SK-N-SH treated with all-trans-retinoic acid at 6 μM for 48 hours (cell line): ENCODE measurements at regions not wholly inside any gene's neighbourhood (a gene's known extent, or its start where the extent isn't known, plus 50 kb on each side); places are given as distances from the start of the nearest gene placed in this dataset.
"Not testable (repeated sequence)": the region's sequence is repeated elsewhere in the genome, so short reads cannot be mapped to it uniquely, and the experiment has no call there.

Source experiments
- ATAC-seq: fragments of 200-7000 bp; cut with Tn5 transposase; 3 replicates; pipeline ENCODE4 v1.9.1; 2020; ENCODE audit warnings: mild to moderate bottlenecking, moderate library complexity
- BACH2 ChIP-seq: fragments of 250-450 bp; sonication (Bioruptor Pico); IDR thresholded peaks from 2 replicates; pipeline ENCODE4 v1.9.0; 2021; ENCODE audit warnings: mild to moderate bottlenecking, borderline replicate concordance
- CSDC2 ChIP-seq: fragments of 250-450 bp; sonication (Bioruptor Pico); IDR thresholded peaks from 2 replicates; pipeline ENCODE4 v1.5.0; 2020; ENCODE audit warnings: mild to moderate bottlenecking, moderate library complexity
- GLIS3 ChIP-seq: fragments of 250-450 bp; sonication (Bioruptor Pico); IDR thresholded peaks from 2 replicates; pipeline ENCODE4 v1.5.0; 2020; ENCODE audit warnings: mild to moderate bottlenecking, moderate library complexity
- ISL1 ChIP-seq: fragments of 250-450 bp; sonication (Bioruptor Pico); IDR thresholded peaks from 2 replicates; pipeline ENCODE4 v2.1.2; 2022; ENCODE audit warnings: mild to moderate bottlenecking, moderate library complexity
- OSR1 ChIP-seq: fragments of 250-450 bp; sonication (Bioruptor Pico); IDR thresholded peaks from 2 replicates; pipeline ENCODE4 v1.8.0; 2022; ENCODE audit warnings: moderate library complexity, mild to moderate bottlenecking, inconsistent platforms
- PPARA ChIP-seq: fragments of 250-450 bp; sonication (Bioruptor Pico); IDR thresholded peaks from 2 replicates; pipeline ENCODE4 v1.5.0; 2020; ENCODE audit warnings: mild to moderate bottlenecking, borderline replicate concordance
- SNAI2 ChIP-seq: fragments of 250-450 bp; sonication (Bioruptor Pico); IDR thresholded peaks from 2 replicates; pipeline ENCODE4 v1.5.0; 2020; ENCODE audit warnings: mild to moderate bottlenecking, moderate library complexity
- TCF4 ChIP-seq: fragments of 250-450 bp; sonication (Bioruptor Pico); IDR thresholded peaks from 2 replicates; pipeline ENCODE4 v1.8.0; 2021; ENCODE audit warnings: mild to moderate bottlenecking, moderate library complexity, borderline replicate concordance
- TOX ChIP-seq: fragments of 250-450 bp; sonication (Bioruptor Pico); IDR thresholded peaks from 2 replicates; pipeline ENCODE4 v1.8.0; 2021; ENCODE audit warnings: mild to moderate bottlenecking, moderate library complexity, borderline replicate concordance
- ZC3H10 ChIP-seq: fragments of 250-450 bp; sonication (Bioruptor Pico); IDR thresholded peaks from 2 replicates; pipeline ENCODE4 v1.5.1; 2021; ENCODE audit warnings: mild to moderate bottlenecking, moderate library complexity
- ZFP3 ChIP-seq: fragments of 250-450 bp; sonication (Bioruptor Pico); IDR thresholded peaks from 2 replicates; pipeline ENCODE4 v1.5.0; 2020; ENCODE audit warnings: mild to moderate bottlenecking, moderate library complexity
- ZFP30 ChIP-seq: fragments of 450-650 bp; formaldehyde crosslinking; IDR thresholded peaks from 2 replicates; pipeline ENCODE4 v1.5.0; 2022; ENCODE audit warnings: mild to moderate bottlenecking, moderate library complexity
- ZNF565 ChIP-seq: fragments of 450-650 bp; formaldehyde crosslinking; conservative IDR thresholded peaks from 2 replicates; pipeline ENCODE4 v1.5.0; 2020; ENCODE audit warnings: low read depth, mild to moderate bottlenecking, moderate library complexity
- ZNF70 ChIP-seq: fragments of 450-650 bp; formaldehyde crosslinking; IDR thresholded peaks from 2 replicates; pipeline ENCODE4 v1.5.0; 2020; ENCODE audit warnings: mild to moderate bottlenecking, moderate library complexity
- ZNF8 ChIP-seq: fragments of 450-650 bp; formaldehyde crosslinking; IDR thresholded peaks from 2 replicates; pipeline ENCODE4 v1.5.0; 2020; ENCODE audit warnings: mild to moderate bottlenecking, moderate library complexity
- TF ChIP-seq, protein P1 (sequence below): fragments of 250-450 bp; sonication (Bioruptor Pico); IDR thresholded peaks from 2 replicates; pipeline ENCODE4 v1.8.0; 2020; ENCODE audit warnings: mild to moderate bottlenecking, moderate library complexity, borderline replicate concordance
- TF ChIP-seq, protein P2 (sequence below): fragments of 250-450 bp; sonication (Bioruptor Pico); IDR thresholded peaks from 2 replicates; pipeline ENCODE4 v1.5.1; 2021; ENCODE audit warnings: mild to moderate bottlenecking, moderate library complexity
- TF ChIP-seq, protein P3 (sequence below): fragments of 250-450 bp; sonication (Bioruptor Pico); IDR thresholded peaks from 2 replicates; pipeline ENCODE4 v1.8.0; 2021; ENCODE audit warnings: low read depth, mild to moderate bottlenecking, moderate library complexity, borderline replicate concordance
- TF ChIP-seq, protein P4 (sequence below): fragments of 250-450 bp; sonication (Bioruptor Pico); IDR thresholded peaks from 2 replicates; pipeline ENCODE4 v1.5.1; 2020; ENCODE audit warnings: low read depth, mild to moderate bottlenecking, moderate library complexity

DNA sequence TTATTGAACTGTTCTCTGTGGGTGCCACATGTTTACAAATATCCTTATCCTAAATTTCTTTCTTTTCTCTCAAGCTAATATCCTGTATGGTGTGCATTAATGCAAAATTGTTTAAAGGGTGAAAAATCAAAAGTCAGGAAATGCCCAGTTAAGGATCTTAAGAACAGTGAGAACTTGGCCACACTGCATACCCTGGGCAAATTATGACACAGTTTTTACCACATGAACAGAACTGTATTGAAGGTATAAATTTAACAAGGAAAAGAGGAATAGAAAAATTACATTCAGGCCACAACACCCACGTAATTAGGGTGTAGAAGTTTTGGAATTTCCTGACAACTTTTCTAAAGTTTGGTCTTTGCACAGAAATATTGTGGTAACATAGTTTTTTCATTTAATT, 94.4 kb upstream of the HCCS start:
- TF ChIP-seq, protein P1, sequence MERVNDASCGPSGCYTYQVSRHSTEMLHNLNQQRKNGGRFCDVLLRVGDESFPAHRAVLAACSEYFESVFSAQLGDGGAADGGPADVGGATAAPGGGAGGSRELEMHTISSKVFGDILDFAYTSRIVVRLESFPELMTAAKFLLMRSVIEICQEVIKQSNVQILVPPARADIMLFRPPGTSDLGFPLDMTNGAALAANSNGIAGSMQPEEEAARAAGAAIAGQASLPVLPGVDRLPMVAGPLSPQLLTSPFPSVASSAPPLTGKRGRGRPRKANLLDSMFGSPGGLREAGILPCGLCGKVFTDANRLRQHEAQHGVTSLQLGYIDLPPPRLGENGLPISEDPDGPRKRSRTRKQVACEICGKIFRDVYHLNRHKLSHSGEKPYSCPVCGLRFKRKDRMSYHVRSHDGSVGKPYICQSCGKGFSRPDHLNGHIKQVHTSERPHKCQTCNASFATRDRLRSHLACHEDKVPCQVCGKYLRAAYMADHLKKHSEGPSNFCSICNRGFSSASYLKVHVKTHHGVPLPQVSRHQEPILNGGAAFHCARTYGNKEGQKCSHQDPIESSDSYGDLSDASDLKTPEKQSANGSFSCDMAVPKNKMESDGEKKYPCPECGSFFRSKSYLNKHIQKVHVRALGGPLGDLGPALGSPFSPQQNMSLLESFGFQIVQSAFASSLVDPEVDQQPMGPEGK (CRISPR knock-in tag), result no peak
- TF ChIP-seq ZFP3, result no peak
- no peak for TF ChIP-seq SNAI2
- TF ChIP-seq, protein P2, sequence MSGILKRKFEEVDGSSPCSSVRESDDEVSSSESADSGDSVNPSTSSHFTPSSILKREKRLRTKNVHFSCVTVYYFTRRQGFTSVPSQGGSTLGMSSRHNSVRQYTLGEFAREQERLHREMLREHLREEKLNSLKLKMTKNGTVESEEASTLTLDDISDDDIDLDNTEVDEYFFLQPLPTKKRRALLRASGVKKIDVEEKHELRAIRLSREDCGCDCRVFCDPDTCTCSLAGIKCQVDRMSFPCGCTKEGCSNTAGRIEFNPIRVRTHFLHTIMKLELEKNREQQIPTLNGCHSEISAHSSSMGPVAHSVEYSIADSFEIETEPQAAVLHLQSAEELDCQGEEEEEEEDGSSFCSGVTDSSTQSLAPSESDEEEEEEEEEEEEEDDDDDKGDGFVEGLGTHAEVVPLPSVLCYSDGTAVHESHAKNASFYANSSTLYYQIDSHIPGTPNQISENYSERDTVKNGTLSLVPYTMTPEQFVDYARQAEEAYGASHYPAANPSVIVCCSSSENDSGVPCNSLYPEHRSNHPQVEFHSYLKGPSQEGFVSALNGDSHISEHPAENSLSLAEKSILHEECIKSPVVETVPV (CRISPR knock-in tag), result no peak
- TF ChIP-seq, protein P3, sequence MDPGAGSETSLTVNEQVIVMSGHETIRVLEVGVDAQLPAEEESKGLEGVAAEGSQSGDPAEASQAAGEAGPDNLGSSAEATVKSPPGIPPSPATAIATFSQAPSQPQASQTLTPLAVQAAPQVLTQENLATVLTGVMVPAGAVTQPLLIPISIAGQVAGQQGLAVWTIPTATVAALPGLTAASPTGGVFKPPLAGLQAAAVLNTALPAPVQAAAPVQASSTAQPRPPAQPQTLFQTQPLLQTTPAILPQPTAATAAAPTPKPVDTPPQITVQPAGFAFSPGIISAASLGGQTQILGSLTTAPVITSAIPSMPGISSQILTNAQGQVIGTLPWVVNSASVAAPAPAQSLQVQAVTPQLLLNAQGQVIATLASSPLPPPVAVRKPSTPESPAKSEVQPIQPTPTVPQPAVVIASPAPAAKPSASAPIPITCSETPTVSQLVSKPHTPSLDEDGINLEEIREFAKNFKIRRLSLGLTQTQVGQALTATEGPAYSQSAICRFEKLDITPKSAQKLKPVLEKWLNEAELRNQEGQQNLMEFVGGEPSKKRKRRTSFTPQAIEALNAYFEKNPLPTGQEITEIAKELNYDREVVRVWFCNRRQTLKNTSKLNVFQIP (CRISPR knock-in tag), result no peak
- TF ChIP-seq GLIS3 (CRISPR knock-in tag), result no peak
- TF ChIP-seq, protein P4, sequence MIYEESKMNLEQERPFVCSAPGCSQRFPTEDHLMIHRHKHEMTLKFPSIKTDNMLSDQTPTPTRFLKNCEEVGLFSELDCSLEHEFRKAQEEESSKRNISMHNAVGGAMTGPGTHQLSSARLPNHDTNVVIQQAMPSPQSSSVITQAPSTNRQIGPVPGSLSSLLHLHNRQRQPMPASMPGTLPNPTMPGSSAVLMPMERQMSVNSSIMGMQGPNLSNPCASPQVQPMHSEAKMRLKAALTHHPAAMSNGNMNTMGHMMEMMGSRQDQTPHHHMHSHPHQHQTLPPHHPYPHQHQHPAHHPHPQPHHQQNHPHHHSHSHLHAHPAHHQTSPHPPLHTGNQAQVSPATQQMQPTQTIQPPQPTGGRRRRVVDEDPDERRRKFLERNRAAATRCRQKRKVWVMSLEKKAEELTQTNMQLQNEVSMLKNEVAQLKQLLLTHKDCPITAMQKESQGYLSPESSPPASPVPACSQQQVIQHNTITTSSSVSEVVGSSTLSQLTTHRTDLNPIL (CRISPR knock-in tag), result no peak
- ATAC-seq, result no peak

DNA sequence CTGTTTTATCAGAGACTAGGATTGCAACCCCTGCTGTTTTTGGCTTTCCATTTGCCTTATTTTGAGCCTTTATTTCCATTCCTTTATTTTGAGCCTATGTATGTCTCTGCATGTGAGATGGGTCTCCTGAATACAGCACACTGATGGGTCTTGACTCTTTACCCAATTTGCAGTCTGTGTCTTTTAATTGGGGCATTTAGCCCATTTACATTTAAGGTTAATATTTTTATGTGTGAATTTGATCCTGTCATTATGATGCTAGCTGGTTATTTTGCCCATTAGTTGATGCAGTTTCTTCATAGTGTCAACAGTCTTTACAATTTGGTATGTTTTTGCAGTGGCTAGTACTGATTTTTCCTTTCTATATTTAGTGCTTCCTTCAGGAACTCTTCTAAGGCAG, 88.5 kb upstream of the HCCS start:
- ATAC-seq, result not testable (repeated sequence)

DNA sequence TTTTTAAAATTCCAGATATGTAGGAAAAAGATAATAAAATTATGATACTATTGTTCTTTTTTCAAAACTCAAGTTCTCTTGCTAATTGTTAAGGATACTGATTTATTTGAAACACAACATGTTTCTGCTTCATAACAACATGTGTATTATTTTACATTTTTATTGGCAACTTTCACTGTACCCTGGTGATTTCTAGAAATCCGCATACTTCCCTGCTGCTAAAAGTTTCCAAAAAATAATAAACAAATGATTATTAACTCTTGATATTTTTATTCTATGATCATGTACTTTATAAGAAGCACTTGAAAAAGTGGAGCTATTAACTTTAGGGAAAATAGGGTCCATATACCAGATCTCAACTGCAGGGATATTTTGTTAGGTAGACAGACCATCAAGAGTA, 71.2 kb upstream of the HCCS start:
- no peak for ATAC-seq
- TF ChIP-seq ZC3H10, result no peak
- no peak for TF ChIP-seq TCF4 (CRISPR knock-in tag)
- no peak for TF ChIP-seq TOX (CRISPR knock-in tag)
- TF ChIP-seq ZNF565 (CRISPR knock-in tag), result no peak
- no peak for TF ChIP-seq BACH2 (CRISPR knock-in tag)
- TF ChIP-seq ZFP30 (CRISPR knock-in tag), result no peak
- no peak for TF ChIP-seq ZFP3
- no peak for TF ChIP-seq SNAI2
- no peak for TF ChIP-seq PPARA (CRISPR knock-in tag)
- TF ChIP-seq, protein P2 (CRISPR knock-in tag), result no peak
- TF ChIP-seq, protein P4 (CRISPR knock-in tag), result no peak
- no peak for TF ChIP-seq CSDC2
- no peak for TF ChIP-seq ZNF70 (CRISPR knock-in tag)
- no peak for TF ChIP-seq ZNF8 (CRISPR knock-in tag)

DNA sequence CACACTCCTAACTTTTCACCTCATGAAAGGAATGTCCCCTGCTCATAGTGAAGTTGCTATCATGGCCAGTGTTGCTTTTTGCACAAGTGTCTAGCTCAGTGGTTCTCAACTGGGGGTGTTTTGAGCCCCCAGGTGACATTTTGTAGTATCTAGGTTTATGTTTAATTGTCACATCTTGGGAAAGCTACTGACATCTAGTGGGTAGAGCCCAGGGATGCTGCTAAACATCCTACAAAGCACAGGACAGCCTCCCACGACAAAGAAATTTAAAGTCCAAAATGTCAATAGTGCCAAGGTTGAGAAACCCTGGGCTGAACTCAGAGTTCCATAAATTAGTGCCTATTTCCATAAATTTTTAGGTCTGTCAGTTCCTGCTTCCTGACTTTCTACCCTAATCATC, 70.7 kb upstream of the HCCS start:
- peak; percentile 44; the same call in 2 of the 3 replicates for ATAC-seq
- TF ChIP-seq OSR1 (no peak), TCF4 (CRISPR knock-in tag) (no peak), ZNF70 (CRISPR knock-in tag) (no peak), ZNF565 (CRISPR knock-in tag) (no peak), ZFP3 (no peak), TOX (CRISPR knock-in tag) (no peak), ISL1 (CRISPR knock-in tag) (no peak), CSDC2 (no peak), ZNF8 (CRISPR knock-in tag) (no peak), BACH2 (CRISPR knock-in tag) (no peak), ZFP30 (CRISPR knock-in tag) (no peak)
- TF ChIP-seq, protein P4 (CRISPR knock-in tag), result no peak
- TF ChIP-seq, protein P1 (CRISPR knock-in tag), result no peak
